Peyer's patch (tissue), 4 donors: ENCODE measurements at regions not wholly inside any gene's neighbourhood (a gene's known extent, or its start where the extent isn't known, plus 50 kb on each side); places are given as distances from the start of the nearest gene placed in this dataset.

Source experiments
- DNase-seq, 3 donors: peaks; one replicate each; pipeline ENCODE4 v3.0.0-alpha.2; 2017 to 2019
- H3K27ac ChIP-seq, 4 donors: fragments of 200-600 bp; sonication (generic); one replicate each; pipeline ENCODE4 v1.5.1; 2016 to 2019
- H3K27me3 ChIP-seq, 2 donors: fragments of 200-600 bp; sonication (generic); one replicate each; pipeline ENCODE4 v1.5.1; 2019
- H3K36me3 ChIP-seq, 3 donors: fragments of 200-600 bp; sonication (generic); one replicate each; pipeline ENCODE4 v1.5.1; 2016 to 2019
- H3K4me1 ChIP-seq, 4 donors: fragments of 200-600 bp; sonication (generic); one replicate each; pipeline ENCODE4 v1.5.1; 2016 to 2019
- H3K4me3 ChIP-seq, 4 donors: fragments of 200-600 bp; sonication (generic); 1 replicate in 3 of 4; 2 replicates in 1 of 4; pipeline ENCODE4 v1.5.1; 2016 to 2019; ENCODE audit warnings: mild to moderate bottlenecking in 1 of 4
- H3K9me3 ChIP-seq, 4 donors: fragments of 200-600 bp; sonication (generic); one replicate each; pipeline ENCODE4 v1.5.1; 2016 to 2019; ENCODE audit warnings: mild to moderate bottlenecking in 1 of 4
- CTCF ChIP-seq, 6 experiments: fragments of 450-650 bp in 4 of 6; fragments of 200-600 bp in 2 of 6; sonication (generic) in 1 of 6; IDR thresholded peaks; one replicate each; pipeline ENCODE4 v1.5.1; 2017 to 2019; ENCODE audit warnings: antibody characterized with exemption in 6 of 6, mild to moderate bottlenecking in 3 of 6, moderate library complexity in 1 of 6
- POLR2A ChIP-seq, 2 donors: fragments of 450-650 bp; IDR thresholded peaks; one replicate each; pipeline ENCODE4 v1.5.1; 2017; ENCODE audit warnings: antibody characterized with exemption in 2 of 2, mild to moderate bottlenecking in 2 of 2, moderate library complexity in 2 of 2

- Histone ChIP-seq H3K36me3 (no peaks in the 10 kb centered on the region), H3K4me1 (peaks cover 0 to 10% (median 0%) of the 10 kb centered on the region in 4 donors), H3K9me3 (no peaks in the 10 kb centered on the region), H3K27me3 (no peaks in the 10 kb centered on the region), H3K27ac (no peak overlapping the region), H3K4me3 (no peak overlapping the region)
- DNase-seq: no peak
- TF ChIP-seq CTCF (IDR thresholded peaks at IDR 0.05) (no peak), POLR2A (IDR thresholded peaks at IDR 0.05) (no peak)
Measured at GRCh38 chr7:50957855-50958254, 175.2 kb upstream of the GRB10 start.

- TF ChIP-seq POLR2A (IDR thresholded peaks at IDR 0.05) (no peak), CTCF (IDR thresholded peaks at IDR 0.05) (no peak)
- Histone ChIP-seq H3K9me3 (no peaks in the 10 kb centered on the region), H3K27ac (no peak overlapping the region), H3K4me1 (peaks cover 0 to 6% (median 0%) of the 10 kb centered on the region in 4 donors), H3K36me3 (no peaks in the 10 kb centered on the region), H3K4me3 (no peak overlapping the region), H3K27me3 (no peaks in the 10 kb centered on the region)
- DNase-seq: no peak
Measured at GRCh38 chr7:50957431-50957830, 174.7 kb upstream of the GRB10 start.

- Histone ChIP-seq H3K4me1 (no peaks in the 10 kb centered on the region), H3K4me3 (no peak overlapping the region), H3K27me3 (no peaks in the 10 kb centered on the region), H3K9me3 (no peaks in the 10 kb centered on the region), H3K36me3 (no peaks in the 10 kb centered on the region), H3K27ac (no peak overlapping the region)
- no peak for DNase-seq
- TF ChIP-seq POLR2A (IDR thresholded peaks at IDR 0.05) (no peak), CTCF (IDR thresholded peaks at IDR 0.05) (no peak)
Measured at GRCh38 chr7:50956522-50957155, 173.9 kb upstream of the GRB10 start.

GRCh38 chr7:50954716-50955115, 172.0 kb upstream of the GRB10 start:
- Histone ChIP-seq H3K4me1 (no peaks in the 10 kb centered on the region), H3K27me3 (no peaks in the 10 kb centered on the region), H3K4me3 (no peak overlapping the region), H3K9me3 (no peaks in the 10 kb centered on the region), H3K27ac (no peak overlapping the region), H3K36me3 (no peaks in the 10 kb centered on the region)
- TF ChIP-seq CTCF (IDR thresholded peaks at IDR 0.05) (no peak), POLR2A (IDR thresholded peaks at IDR 0.05) (no peak)
- DNase-seq: no peak

GRCh38 chr7:50954245-50954644, 171.5 kb upstream of the GRB10 start:
- Histone ChIP-seq H3K4me3 (no peak overlapping the region), H3K36me3 (no peaks in the 10 kb centered on the region), H3K27me3 (no peaks in the 10 kb centered on the region), H3K4me1 (no peaks in the 10 kb centered on the region), H3K27ac (no peak overlapping the region), H3K9me3 (peaks cover 0 to under 1% (median 0%) of the 10 kb centered on the region in 4 donors)
- no peak for DNase-seq
- TF ChIP-seq CTCF (IDR thresholded peaks at IDR 0.05) (no peak), POLR2A (IDR thresholded peaks at IDR 0.05) (no peak)

GRCh38 chr7:50953820-50954219, 171.1 kb upstream of the GRB10 start:
- Histone ChIP-seq H3K27me3 (no peaks in the 10 kb centered on the region), H3K4me1 (no peaks in the 10 kb centered on the region), H3K36me3 (no peaks in the 10 kb centered on the region), H3K9me3 (peaks cover 0 to 4% (median 0%) of the 10 kb centered on the region in 4 donors), H3K27ac (no peak overlapping the region), H3K4me3 (no peak overlapping the region)
- TF ChIP-seq CTCF (IDR thresholded peaks at IDR 0.05) (no peak), POLR2A (IDR thresholded peaks at IDR 0.05) (no peak)
- no peak for DNase-seq
